DOHH2 (cell line): ENCODE measurements at regions not wholly inside any gene's neighbourhood (a gene's known extent, or its start where the extent isn't known, plus 50 kb on each side); places are given as distances from the start of the nearest gene placed in this dataset.

Experiments used
- EZH2phosphoT487 ChIP-seq: fragments of 200-600 bp; sonication (generic); IDR thresholded peaks from 2 replicates; pipeline ENCODE4 v1.6.1; 2017; ENCODE audit warnings: borderline replicate concordance, mild to moderate bottlenecking, antibody characterized with exemption, low read length, moderate library complexity, mixed read lengths
- TF ChIP-seq, protein P1 (sequence below): fragments of 200-600 bp; sonication (generic); IDR thresholded peaks from one replicate; pipeline ENCODE4 v1.5.1; 2014; ENCODE audit warnings: antibody characterized with exemption, mild to moderate bottlenecking, low read depth, low read length; ENCODE audit not compliant: poor library complexity, severe bottlenecking

GRCh38 chr17:20781260-20781659, 201.7 kb downstream of the CDRT15L2 start:
- TF ChIP-seq, protein P1, sequence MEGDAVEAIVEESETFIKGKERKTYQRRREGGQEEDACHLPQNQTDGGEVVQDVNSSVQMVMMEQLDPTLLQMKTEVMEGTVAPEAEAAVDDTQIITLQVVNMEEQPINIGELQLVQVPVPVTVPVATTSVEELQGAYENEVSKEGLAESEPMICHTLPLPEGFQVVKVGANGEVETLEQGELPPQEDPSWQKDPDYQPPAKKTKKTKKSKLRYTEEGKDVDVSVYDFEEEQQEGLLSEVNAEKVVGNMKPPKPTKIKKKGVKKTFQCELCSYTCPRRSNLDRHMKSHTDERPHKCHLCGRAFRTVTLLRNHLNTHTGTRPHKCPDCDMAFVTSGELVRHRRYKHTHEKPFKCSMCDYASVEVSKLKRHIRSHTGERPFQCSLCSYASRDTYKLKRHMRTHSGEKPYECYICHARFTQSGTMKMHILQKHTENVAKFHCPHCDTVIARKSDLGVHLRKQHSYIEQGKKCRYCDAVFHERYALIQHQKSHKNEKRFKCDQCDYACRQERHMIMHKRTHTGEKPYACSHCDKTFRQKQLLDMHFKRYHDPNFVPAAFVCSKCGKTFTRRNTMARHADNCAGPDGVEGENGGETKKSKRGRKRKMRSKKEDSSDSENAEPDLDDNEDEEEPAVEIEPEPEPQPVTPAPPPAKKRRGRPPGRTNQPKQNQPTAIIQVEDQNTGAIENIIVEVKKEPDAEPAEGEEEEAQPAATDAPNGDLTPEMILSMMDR = no peak
- no peak for TF ChIP-seq EZH2phosphoT487
